ENCODE measurements at regions not wholly inside any gene's neighbourhood (a gene's known extent, or its start where the extent isn't known, plus 50 kb on each side); places are given as distances from the start of the nearest gene placed in this dataset.

- no peak overlapping the region for H3K4me3 Mint-ChIP-seq
- H3K27me3 Mint-ChIP-seq = no peaks in the 10 kb centered on the region
- no peaks in the 10 kb centered on the region for H3K36me3 Mint-ChIP-seq (ENCODE audit: low read depth)
- no peak overlapping the region for H3K27ac Mint-ChIP-seq
- peaks cover 17% of the 10 kb centered on the region for H3K9me3 Mint-ChIP-seq
- H3K4me1 Mint-ChIP-seq (ENCODE audit: low read depth) = no peaks in the 10 kb centered on the region
Measured at GRCh38 chr14:84750763-84751554, 779.0 kb upstream of the FLRT2 start.

- H3K4me3 Mint-ChIP-seq = no peak overlapping the region
- no peaks in the 10 kb centered on the region for H3K36me3 Mint-ChIP-seq (ENCODE audit: low read depth)
- peaks cover 21% of the 10 kb centered on the region for H3K9me3 Mint-ChIP-seq
- no peak overlapping the region for H3K27ac Mint-ChIP-seq
- no peaks in the 10 kb centered on the region for H3K4me1 Mint-ChIP-seq (ENCODE audit: low read depth)
- H3K27me3 Mint-ChIP-seq = no peaks in the 10 kb centered on the region
Measured at GRCh38 chr14:84751745-84752144, 778.2 kb upstream of the FLRT2 start.

GRCh38 chr14:84760489-84761126 lies 769.3 kb upstream of the FLRT2 start:
- Mint-ChIP-seq H3K9me3 (peaks cover 19% of the 10 kb centered on the region), H3K4me1 (ENCODE audit: low read depth) (no peaks in the 10 kb centered on the region), H3K27me3 (no peaks in the 10 kb centered on the region), H3K27ac (no peak overlapping the region), H3K4me3 (no peak overlapping the region), H3K36me3 (ENCODE audit: low read depth) (no peaks in the 10 kb centered on the region)

GRCh38 chr14:84767434-84767833 lies 762.5 kb upstream of the FLRT2 start:
- peaks cover 10% of the 10 kb centered on the region for H3K9me3 Mint-ChIP-seq
- no peaks in the 10 kb centered on the region for H3K36me3 Mint-ChIP-seq (ENCODE audit: low read depth)
- no peak overlapping the region for H3K4me3 Mint-ChIP-seq
- no peaks in the 10 kb centered on the region for H3K4me1 Mint-ChIP-seq (ENCODE audit: low read depth)
- no peaks in the 10 kb centered on the region for H3K27me3 Mint-ChIP-seq
- no peak overlapping the region for H3K27ac Mint-ChIP-seq

- no peak overlapping the region for H3K4me3 Mint-ChIP-seq
- no peaks in the 10 kb centered on the region for H3K27me3 Mint-ChIP-seq
- H3K4me1 Mint-ChIP-seq (ENCODE audit: low read depth) = no peaks in the 10 kb centered on the region
- H3K27ac Mint-ChIP-seq = no peak overlapping the region
- peaks cover 11% of the 10 kb centered on the region for H3K9me3 Mint-ChIP-seq
- H3K36me3 Mint-ChIP-seq (ENCODE audit: low read depth) = no peaks in the 10 kb centered on the region
Measured at GRCh38 chr14:84770030-84770429, 759.9 kb upstream of the FLRT2 start.

- Mint-ChIP-seq H3K27ac (no peak overlapping the region), H3K9me3 (peaks cover 12% of the 10 kb centered on the region), H3K27me3 (no peaks in the 10 kb centered on the region), H3K36me3 (ENCODE audit: low read depth) (no peaks in the 10 kb centered on the region), H3K4me3 (no peak overlapping the region), H3K4me1 (ENCODE audit: low read depth) (no peaks in the 10 kb centered on the region)
Measured at GRCh38 chr14:84777356-84777755, 752.6 kb upstream of the FLRT2 start.

GRCh38 chr14:84782902-84783301 lies 747.0 kb upstream of the FLRT2 start:
- Mint-ChIP-seq H3K36me3 (ENCODE audit: low read depth) (no peaks in the 10 kb centered on the region), H3K27me3 (no peaks in the 10 kb centered on the region), H3K27ac (no peak overlapping the region), H3K9me3 (peaks cover 6% of the 10 kb centered on the region), H3K4me1 (ENCODE audit: low read depth) (no peaks in the 10 kb centered on the region), H3K4me3 (no peak overlapping the region)

- Mint-ChIP-seq H3K36me3 (ENCODE audit: low read depth) (no peaks in the 10 kb centered on the region), H3K4me1 (ENCODE audit: low read depth) (no peaks in the 10 kb centered on the region), H3K4me3 (no peak overlapping the region), H3K9me3 (peaks cover 6% of the 10 kb centered on the region), H3K27ac (no peak overlapping the region), H3K27me3 (no peaks in the 10 kb centered on the region)
Measured at GRCh38 chr14:84783511-84783910, 746.4 kb upstream of the FLRT2 start.

- H3K36me3 Mint-ChIP-seq (ENCODE audit: low read depth) = no peaks in the 10 kb centered on the region
- no peak overlapping the region for H3K4me3 Mint-ChIP-seq
- H3K4me1 Mint-ChIP-seq (ENCODE audit: low read depth) = no peaks in the 10 kb centered on the region
- no peaks in the 10 kb centered on the region for H3K27me3 Mint-ChIP-seq
- peaks cover 6% of the 10 kb centered on the region for H3K9me3 Mint-ChIP-seq
- H3K27ac Mint-ChIP-seq = no peak overlapping the region
Measured at GRCh38 chr14:84785996-84786395, 743.9 kb upstream of the FLRT2 start.

GRCh38 chr14:84789012-84789411 lies 740.9 kb upstream of the FLRT2 start:
- Mint-ChIP-seq H3K4me3 (no peak overlapping the region), H3K9me3 (peaks cover 10% of the 10 kb centered on the region), H3K36me3 (ENCODE audit: low read depth) (no peaks in the 10 kb centered on the region), H3K27ac (no peak overlapping the region), H3K27me3 (no peaks in the 10 kb centered on the region), H3K4me1 (ENCODE audit: low read depth) (no peaks in the 10 kb centered on the region)

GRCh38 chr14:84792722-84793410 lies 737.1 kb upstream of the FLRT2 start:
- H3K4me3 Mint-ChIP-seq = no peak overlapping the region
- H3K27ac Mint-ChIP-seq = no peak overlapping the region
- H3K9me3 Mint-ChIP-seq = peaks cover 9% of the 10 kb centered on the region
- H3K36me3 Mint-ChIP-seq (ENCODE audit: low read depth) = no peaks in the 10 kb centered on the region
- no peaks in the 10 kb centered on the region for H3K27me3 Mint-ChIP-seq
- H3K4me1 Mint-ChIP-seq (ENCODE audit: low read depth) = no peaks in the 10 kb centered on the region

GRCh38 chr14:84797326-84797725 lies 732.6 kb upstream of the FLRT2 start:
- H3K4me1 Mint-ChIP-seq (ENCODE audit: low read depth) = no peaks in the 10 kb centered on the region
- no peak overlapping the region for H3K27ac Mint-ChIP-seq
- no peaks in the 10 kb centered on the region for H3K36me3 Mint-ChIP-seq (ENCODE audit: low read depth)
- peaks cover 9% of the 10 kb centered on the region for H3K9me3 Mint-ChIP-seq
- H3K4me3 Mint-ChIP-seq = no peak overlapping the region
- H3K27me3 Mint-ChIP-seq = no peaks in the 10 kb centered on the region

- H3K9me3 Mint-ChIP-seq = peaks cover under 1% of the 10 kb centered on the region
- no peaks in the 10 kb centered on the region for H3K4me1 Mint-ChIP-seq (ENCODE audit: low read depth)
- no peaks in the 10 kb centered on the region for H3K27me3 Mint-ChIP-seq
- no peak overlapping the region for H3K4me3 Mint-ChIP-seq
- no peak overlapping the region for H3K27ac Mint-ChIP-seq
- H3K36me3 Mint-ChIP-seq (ENCODE audit: low read depth) = no peaks in the 10 kb centered on the region
Measured at GRCh38 chr14:84804468-84804867, 725.5 kb upstream of the FLRT2 start.

GRCh38 chr14:84804895-84805294 lies 725.0 kb upstream of the FLRT2 start:
- no peaks in the 10 kb centered on the region for H3K27me3 Mint-ChIP-seq
- H3K36me3 Mint-ChIP-seq (ENCODE audit: low read depth) = no peaks in the 10 kb centered on the region
- no peak overlapping the region for H3K4me3 Mint-ChIP-seq
- peaks cover 3% of the 10 kb centered on the region for H3K9me3 Mint-ChIP-seq
- no peaks in the 10 kb centered on the region for H3K4me1 Mint-ChIP-seq (ENCODE audit: low read depth)
- H3K27ac Mint-ChIP-seq = no peak overlapping the region

- Mint-ChIP-seq H3K9me3 (peaks cover 6% of the 10 kb centered on the region), H3K27ac (no peak overlapping the region), H3K36me3 (ENCODE audit: low read depth) (no peaks in the 10 kb centered on the region), H3K4me3 (no peak overlapping the region), H3K4me1 (ENCODE audit: low read depth) (no peaks in the 10 kb centered on the region), H3K27me3 (no peaks in the 10 kb centered on the region)
Measured at GRCh38 chr14:84806181-84806580, 723.8 kb upstream of the FLRT2 start.

Measured in stimulated activated naive CD8-positive, alpha-beta T cell treated with anti-CD3 and anti-CD28 coated beads, Interleukin-15, Interleukin-2, amounts not matched to agents 100 ng/mL and 50 ng/mL, for 24 hours (primary cell).